ENCODE measurements at regions not wholly inside any gene's neighbourhood (a gene's known extent, or its start where the extent isn't known, plus 50 kb on each side); places are given as distances from the start of the nearest gene placed in this dataset.
"Not testable (repeated sequence)": the region's sequence is repeated elsewhere in the genome, so short reads cannot be mapped to it uniquely, and the experiment has no call there.

DNA sequence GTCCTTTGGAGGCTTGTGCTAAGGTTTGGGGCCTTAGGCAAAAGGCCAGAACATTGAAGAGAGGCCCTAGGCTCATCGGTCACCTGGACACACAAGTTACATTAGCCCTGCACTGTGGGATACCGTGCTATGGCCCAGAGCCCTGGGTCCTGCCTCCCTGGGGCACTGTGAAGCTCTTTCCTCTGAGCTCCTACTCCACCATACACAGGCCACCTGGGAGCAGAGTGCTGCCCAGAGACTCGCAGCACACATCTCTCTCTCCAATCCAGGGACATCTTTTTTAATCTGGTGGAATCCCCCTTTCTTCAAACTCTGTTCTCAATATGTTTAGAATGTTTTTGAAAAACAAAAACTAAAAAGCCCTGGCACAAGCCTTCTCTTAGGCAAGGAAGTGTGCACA lies 314.2 kb upstream of the RGS6 start:
- no peak for FAIRE-seq

DNA sequence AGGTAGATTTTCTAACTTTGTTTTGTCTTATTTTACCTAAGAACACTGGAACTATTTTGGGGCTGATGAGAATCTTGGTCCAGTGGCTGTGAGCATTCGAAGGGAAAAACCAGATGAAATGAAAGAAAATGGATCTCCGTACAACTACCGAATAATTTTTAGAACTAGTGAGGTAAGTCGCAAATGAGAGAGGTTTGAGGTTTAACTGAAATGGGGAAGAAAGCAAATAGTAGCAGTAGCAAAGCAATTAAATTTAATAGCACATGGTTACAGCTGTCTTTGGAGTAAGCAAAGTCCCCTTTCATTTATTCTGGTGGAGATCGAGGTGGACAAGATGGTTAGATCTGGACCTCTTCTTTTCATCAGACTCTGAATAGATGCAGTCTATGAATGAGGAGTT lies 313.5 kb upstream of the RGS6 start:
- no peak for FAIRE-seq

DNA sequence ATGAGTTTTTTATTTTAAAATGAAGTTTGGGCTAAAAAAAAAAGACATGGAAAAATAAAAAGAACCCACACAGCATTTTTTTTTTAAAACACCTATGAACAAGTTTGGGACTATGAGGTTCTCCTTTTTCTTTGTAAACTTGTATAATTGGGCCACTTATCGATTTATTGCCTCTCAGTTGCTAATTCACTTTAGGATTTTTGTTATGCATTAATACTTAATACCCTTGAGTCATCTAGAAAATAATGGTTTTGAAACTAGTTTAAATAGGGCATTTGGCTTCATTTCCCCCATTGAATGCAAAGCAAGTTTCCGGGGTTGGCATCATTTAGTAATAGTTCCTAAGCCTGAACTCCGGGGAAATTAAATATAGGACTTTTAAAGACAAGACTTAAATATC lies 312.8 kb upstream of the RGS6 start:
- no peak for FAIRE-seq

DNA sequence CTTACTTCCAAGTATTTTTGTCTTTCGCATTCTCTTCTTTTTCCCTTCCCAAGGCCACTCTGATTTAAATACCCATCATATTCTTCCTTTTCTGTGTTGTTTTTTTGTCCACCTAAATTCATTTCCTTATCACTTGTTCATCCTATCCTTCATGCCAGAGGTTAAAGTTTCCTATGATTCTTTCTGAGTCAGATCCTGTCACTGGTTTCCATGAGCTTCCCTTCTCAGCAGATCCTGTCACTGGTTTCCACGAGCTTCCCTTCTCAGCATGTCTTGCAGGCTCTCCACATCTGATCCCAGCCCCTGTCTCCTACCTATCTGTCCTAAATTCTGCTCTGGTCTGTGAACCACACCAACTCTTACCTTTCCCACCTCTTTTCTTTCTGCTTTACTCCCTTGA lies 311.8 kb upstream of the RGS6 start:
- no peak for FAIRE-seq

DNA sequence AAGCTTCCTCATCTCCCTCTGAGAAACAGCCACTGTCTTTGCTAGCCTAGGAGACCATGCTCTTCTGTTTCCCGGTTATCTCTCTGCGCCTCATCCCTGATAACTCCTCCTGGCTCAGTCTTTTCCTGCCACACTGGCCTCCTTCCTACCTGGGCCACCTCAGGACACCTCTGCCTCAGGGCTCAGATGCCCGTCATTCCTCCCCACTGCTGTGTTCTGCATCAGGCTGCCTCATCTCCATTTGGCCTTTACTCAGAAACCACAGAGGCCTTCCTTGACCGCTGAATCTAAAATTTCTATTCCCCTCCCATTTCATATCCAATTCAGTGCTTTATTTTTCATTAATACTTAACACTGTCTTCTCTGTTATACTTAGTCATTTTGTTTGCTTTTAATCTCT lies 311.0 kb upstream of the RGS6 start:
- FAIRE-seq: no peak

DNA sequence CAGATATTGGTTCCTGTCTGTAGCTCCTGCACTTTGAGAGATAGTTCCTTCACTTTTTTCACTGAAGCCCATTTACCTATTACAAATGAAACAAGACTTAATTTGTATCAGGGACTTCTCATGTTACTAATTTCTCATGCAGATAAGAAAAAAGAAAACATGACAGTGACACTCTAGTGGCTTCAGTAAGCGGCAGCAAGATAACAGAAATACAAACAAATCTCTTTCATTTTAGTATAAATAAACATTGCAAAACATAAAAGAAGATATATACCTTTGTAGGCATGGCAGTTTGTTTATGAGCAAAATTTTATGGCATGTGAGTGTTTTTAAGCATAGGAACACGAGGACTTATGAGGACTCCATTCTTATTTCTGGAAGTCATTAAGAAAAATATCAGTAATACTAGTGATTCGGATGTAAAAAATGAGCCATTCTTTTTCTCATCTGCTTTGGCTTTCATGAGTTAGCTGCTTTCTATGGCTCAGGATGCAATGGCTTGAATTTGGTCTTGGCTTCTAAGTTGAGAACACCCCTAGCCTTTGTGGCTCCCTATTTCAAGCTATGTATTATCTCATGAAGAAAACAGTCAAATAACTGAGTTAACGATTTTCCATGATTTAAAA lies 310.1 kb upstream of the RGS6 start:
- FAIRE-seq: no peak

DNA sequence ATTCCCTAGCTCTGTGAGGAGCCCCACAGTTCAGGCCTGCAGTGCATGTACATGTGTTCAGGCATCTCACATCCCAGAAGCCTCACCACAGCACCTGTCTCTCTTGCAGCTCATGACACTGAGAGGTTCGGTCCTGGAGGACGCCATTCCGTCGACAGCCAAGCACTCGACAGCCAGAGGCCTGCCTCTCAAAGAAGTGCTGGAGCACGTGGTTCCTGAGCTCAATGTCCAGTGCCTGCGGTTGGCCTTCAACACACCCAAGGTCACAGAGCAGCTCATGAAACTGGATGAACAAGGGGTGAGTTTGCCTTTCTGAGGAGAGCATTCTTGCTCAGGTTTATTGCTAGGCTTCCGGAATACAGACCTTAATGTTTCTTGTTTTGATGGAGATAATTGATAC lies 308.3 kb upstream of the RGS6 start:
- no peak for FAIRE-seq

DNA sequence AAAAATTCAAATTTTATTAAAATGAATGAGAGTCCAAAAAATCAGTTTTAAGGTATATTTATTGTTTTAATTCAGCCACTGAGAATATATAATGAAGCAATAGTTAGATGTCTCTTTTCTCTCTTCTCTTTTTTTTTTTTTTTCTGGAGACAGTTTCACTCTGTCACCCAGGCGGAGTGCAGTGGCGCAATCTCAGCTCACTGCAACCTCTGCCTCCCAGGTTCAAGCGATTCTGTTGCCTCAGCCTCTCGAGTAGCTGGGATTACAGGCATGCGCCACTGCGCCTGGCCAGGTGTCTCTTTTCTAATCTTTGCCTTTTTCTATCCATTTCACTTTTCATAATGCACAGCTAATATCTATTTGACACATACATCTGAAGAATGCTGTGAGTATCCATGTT lies 307.1 kb upstream of the RGS6 start:
- FAIRE-seq: no peak

DNA sequence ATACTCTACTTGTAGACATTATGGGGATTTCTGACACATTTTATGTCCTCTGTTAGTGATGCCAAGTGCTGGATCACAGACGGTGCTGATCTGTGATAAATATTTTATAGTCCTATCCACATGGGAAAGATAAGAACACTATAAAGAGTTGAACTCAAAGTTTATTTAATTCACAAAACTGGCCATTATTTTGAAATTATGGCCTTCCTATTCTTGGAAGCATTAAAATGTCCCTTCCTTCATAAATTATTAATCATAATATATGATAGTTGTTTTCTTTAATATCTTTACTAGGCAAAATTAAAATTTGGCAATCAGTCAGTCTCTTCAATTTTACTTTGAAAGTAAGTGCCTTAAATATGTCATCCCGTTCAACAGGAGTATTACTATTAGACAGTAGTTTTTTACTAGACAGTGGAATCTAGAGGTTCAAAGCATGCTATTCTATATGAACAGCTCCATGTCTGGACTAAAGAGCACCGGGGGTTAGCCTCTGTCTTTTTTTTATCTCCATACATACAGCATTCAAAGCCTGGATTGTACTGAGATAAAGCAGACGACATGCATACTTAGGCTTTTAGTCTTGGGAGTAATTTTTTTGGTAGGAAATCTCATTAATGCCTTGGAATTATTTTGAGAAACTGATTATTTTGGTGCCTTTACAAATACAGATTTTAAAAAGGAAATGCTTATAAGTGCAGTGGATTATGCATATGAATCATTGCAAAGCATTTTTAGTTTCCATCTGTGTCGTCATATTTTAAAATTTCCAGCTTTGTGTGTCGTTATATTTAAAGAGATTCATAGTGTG lies 306.1 kb upstream of the RGS6 start:
- FAIRE-seq: no peak

DNA sequence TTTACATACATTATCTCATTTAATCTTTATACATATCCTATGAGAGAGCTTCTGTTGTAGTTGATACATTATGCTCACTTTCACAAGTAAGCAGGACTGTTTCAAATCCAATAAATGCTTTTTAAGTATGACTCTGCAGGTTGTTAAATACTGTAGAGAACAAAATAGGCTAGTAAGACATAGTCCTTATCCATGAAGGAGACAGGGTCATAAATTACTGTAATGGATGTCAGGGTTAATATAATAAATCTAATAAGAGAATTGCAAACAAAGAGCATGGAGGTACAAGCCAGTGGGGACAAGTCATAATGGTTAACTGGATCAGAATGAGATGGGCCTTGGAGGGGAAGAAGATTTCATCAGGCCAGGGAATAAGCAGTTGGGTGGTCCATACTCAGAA lies 303.8 kb upstream of the RGS6 start:
- FAIRE-seq: no peak

DNA sequence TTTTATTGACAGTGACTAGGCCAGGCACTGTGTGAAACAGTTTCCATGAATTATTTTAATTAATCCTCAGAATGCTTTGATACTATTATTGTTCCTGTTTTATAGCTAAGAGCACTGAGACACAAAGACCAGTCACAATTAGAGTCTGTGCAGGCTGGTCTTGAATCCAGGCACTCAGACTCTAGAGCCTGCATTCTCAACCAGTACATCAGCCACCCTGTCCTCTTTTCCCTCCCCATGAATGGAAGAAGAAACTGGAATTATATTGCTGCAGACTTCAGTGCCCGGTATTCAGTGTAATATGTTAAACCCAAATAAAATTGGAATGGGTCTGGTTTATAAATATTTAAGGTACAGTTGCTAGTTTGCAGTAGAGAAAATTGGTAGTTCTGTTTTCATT lies 303.0 kb upstream of the RGS6 start:
- no peak for FAIRE-seq

DNA sequence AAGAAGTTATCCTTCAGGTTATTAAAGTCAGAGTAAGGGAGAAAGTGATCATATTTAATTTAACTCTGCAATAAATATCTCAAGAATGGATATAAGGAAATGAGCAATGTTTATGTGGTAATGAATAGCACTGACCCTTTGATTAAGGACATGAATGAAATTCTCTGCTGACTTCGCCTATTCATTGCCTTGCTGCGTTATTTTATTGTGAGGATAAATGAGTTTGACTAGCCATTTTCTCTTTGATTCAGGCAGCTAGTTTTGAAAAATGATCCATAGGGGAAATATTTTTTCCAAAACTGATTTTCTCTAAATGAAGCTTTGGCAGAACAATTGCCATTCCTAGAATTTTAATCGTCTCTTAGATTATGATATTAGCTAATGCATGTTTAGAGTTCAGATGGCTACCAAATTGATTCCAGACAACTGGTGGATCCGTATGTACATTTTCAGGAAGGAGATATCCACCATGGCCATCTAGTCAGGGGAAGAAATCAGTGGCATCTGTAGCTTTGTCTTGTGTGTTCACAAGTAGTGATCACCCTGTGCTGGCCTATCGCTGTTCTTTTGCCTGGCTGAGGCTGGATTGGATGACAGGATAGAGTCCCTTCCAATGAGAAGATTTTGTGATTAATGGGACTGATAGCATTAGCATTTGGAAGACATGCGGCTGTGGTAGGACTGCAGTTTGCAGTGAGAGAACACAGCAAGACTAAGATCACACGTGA lies 302.3 kb upstream of the RGS6 start:
- FAIRE-seq: no peak

DNA sequence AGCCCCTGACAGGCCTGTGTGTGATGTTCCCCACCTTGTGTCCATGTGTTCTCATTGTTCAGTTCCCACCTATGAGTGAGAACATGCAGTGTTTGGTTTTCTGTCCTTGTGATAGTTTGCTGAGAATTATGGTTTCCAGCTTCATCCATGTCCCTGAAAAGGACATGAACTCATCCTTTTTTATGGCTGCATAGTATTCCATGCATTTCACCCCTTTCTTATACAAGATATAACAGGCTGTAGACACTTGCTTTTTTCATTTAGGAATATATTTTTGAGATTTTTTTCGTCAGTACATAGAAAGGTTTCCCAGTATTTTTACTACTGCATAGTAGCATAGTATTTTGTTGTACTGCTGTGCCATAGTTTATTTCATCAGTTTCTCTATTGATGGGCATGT lies 301.2 kb upstream of the RGS6 start:
- not testable (repeated sequence) for FAIRE-seq

DNA sequence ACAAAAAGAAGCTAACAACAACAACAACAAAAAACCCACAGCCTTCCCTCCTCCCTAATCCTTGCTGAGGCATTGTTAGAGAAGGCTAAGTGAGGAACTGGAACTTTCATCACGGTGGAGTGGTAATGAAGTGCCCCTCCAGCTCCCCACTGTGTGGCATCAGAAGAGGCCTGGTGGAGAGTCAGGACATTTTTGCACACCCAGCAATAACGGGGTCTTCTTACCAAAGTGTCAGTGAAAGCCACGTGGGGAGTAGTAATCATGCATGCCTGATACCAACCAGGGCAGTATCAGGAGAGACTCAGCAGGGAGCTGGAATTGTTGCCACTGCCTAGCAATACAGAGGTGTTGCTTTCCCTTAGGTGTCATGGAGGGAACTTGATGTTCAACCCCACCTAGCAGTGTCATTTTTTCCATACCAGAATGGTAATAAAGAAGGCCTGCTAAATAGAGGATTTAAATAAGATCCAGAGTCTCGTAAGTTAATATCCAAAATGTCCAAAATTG lies 299.7 kb upstream of the RGS6 start:
- FAIRE-seq: no peak

DNA sequence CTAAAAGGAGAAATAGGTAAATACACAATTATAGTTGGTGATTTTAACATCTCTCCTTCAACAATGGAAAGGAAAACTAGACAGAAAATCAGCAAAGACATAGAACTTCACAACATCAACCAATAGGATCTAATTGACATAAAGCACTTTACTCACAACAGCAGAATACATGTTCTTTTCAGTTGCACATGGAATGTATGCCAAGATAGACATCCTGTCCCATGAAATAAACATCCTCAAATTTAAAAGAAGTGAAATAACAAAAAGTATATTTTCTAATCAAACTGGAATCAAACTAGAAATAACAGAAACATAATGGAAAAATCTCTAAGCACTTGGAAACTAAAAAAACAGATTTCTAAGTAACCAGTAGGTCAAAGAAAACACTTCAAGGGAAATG lies 296.2 kb upstream of the RGS6 start:
- FAIRE-seq: peak; percentile 46

DNA sequence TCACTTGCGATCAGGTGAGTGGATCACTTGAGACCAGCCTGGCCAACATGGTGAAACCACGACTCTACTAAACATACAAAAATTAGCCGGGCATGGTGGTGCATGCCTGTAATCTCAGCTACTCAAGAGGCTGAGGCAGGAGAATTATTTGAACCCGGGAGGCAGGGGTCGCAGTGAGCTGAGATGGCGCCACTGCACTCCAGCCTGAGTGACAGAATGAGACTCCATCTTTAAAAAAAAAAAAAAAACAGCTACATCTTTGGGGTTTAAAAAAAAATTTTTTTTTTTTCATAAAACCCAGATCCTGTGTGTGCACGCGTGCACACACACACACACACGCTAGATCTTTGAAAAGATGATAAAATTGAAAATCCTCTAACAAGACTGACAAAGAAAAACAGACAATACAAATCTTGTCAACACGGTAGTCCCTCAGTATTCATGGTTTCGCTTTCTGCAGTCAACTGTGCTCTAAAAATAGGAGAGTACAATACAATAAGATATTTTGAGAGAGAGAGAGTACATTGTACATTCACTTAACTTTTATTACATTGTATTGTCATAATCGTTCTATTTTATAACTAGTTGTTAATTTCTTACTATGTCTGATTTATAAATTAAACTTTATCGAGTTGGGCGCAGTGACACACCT lies 295.3 kb upstream of the RGS6 start:
- no peak for FAIRE-seq

DNA sequence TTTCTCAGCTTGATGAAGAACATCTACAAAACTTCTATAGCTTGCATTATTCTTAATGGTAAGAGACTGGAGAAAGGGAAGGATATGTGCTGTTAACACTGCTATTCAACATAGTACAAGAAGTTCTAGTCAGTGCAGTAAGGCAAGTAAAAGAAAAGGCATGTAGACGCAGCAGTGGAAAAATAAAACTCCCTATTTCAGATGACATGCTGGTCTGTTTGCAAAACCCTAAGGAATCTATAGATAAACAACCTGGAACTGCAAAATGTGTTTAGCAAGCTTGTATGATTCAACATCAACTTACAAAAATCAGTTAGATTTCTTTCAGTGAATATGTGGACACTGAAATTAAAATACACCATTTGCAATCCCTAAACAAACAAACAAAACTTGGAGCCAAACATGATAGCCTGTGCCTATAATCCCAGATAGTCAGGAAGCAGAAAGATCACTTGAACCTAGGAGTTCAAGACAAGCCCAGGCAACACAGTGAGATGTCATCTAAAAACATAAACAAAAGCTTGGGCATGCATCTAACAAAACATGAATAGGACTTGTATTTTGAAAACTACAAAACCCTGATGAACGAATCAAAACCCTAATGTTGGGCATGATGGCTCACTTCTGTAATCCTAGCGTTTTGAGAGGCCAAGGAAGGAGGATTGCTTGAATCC lies 293.6 kb upstream of the RGS6 start:
- FAIRE-seq: no peak

DNA sequence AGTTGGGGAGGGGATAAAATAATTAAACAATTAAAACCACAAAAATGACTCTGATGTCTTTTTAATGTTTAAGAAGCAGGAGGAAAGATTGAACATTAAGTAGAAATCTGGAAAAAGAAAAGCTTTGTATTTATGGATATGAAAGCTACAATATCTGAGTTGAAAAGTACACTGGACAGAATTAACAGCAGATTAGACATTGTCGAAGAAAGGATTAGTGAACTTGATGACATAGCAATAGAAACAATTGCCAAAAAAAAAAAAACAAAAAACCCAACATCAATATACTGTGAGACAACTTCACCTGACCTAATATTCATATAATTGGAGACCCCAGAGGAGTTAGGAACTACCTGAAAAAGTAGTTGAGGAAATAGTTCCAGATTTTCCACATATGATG lies 289.5 kb upstream of the RGS6 start:
- FAIRE-seq: no peak

DNA sequence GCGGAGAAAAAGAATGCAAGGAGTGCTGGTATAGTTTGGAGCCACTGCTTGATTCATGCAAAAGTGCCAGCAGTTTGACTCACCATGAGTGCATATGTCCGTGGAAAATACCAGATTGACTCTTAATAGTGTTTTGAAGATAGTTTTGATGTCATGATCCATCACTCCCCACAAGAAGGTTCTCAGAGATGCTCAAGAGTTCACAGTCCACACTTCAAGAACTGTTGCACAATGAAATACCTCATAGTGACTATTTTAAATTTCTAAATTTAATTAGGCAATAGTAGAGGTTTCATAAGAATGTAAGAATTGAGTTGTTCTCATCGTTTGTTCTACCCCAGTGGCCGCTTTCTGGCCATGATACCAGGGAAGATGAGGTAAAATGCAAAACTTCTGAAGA lies 286.6 kb upstream of the RGS6 start:
- FAIRE-seq: no peak

DNA sequence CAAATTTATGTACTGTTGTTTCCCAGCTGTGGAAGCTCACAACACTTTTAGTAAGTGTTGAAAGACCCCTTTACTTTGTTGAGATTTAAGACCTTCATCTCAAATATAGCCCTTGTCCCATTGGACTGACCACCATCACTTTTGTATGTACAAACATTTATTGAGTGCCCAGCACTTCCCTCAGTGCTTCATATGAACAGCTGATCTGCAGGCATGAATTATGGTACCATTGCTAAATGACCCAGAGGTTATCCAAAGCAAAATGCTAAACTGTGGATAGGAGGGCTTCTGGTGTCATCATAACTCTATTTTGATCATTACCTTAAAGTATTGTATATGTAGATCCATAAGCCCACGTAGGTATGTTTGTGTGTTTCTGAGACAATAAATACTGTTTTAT lies 285.7 kb upstream of the RGS6 start:
- FAIRE-seq: no peak

DNA sequence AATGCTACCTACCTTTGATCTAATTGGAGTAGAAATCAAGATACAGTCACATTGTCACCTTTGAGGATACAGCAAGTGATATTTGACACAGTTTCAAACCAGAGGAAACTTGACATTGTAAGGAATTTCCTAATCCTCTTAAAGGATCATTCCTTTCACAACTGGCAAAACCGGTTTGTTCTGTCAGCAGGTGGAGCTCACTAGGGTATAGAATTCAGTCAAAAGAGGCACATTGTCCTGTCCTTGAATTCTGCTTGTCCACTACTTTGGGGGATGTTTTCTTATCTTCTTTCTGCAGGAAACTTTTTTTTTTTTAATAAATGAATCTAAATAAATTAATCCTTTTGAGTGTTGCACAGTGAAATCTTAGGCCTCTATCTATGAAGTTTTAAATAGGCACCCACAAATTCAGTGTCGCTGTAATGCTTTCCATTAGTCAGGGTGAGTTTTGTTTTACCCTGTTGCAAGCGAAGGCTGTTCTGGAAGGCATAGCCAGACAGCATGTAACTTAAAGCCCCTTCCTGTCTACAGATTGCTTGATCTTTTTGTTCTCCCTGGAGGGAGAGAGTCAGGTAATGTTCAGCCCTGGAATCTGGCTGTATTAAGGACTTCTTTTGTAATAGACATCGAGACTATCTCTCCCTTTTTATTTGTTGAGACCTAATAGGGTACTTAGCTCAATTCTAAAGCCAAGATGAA lies 285.0 kb upstream of the RGS6 start:
- FAIRE-seq: no peak

DNA sequence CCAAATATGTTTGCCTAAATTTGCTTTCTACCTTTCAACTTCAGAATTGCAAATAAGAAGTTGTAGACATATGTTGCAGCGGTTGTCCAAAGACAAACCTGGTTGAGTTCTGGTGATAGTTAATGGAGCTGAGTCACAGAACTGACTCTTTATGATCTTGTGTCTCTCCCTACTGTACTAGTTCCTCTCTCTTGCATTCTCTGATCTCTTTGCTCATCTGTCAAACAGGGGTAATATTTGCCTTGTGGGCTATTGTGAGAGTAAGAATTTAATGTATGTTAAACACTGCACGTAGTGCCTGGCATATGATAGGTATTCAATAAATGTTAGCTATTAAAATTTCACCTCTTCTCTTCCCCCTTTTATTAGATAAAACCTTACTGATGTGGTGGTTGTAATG lies 283.5 kb upstream of the RGS6 start:
- FAIRE-seq: no peak

Data from A204.1 (cell line).